Upper lobe of left lung (tissue), 4 donors: ENCODE measurements at regions not wholly inside any gene's neighbourhood (a gene's known extent, or its start where the extent isn't known, plus 50 kb on each side); places are given as distances from the start of the nearest gene placed in this dataset.
"Not testable (repeated sequence)": the region's sequence is repeated elsewhere in the genome, so short reads cannot be mapped to it uniquely, and the experiment has no call there.

Experiments
- CTCF ChIP-seq, 6 experiments: fragments of 450-650 bp in 4 of 6; fragments of 200-600 bp in 2 of 6; sonication (generic) in 2 of 6; IDR thresholded peaks; one replicate each; pipeline ENCODE4 v1.5.1; 2016 to 2019; ENCODE audit warnings: antibody characterized with exemption in 6 of 6
- EP300 ChIP-seq, 4 donors: sonication (generic); formaldehyde crosslinking; IDR thresholded peaks; one replicate each; pipeline ENCODE4 v1.5.1; 2017; ENCODE audit warnings: antibody characterized with exemption in 4 of 4, control low read depth in 2 of 4
- POLR2A ChIP-seq, 4 donors: fragments of 450-650 bp; IDR thresholded peaks; one replicate each; pipeline ENCODE4 v1.5.1; 2016 to 2017; ENCODE audit warnings: antibody characterized with exemption in 4 of 4, mild to moderate bottlenecking in 2 of 4
- POLR2AphosphoS5 ChIP-seq, 2 donors: sonication (generic); formaldehyde crosslinking; IDR thresholded peaks; one replicate each; pipeline ENCODE4 v1.5.1; 2017; ENCODE audit warnings: antibody characterized with exemption in 2 of 2

- TF ChIP-seq CTCF, POLR2A, EP300, POLR2AphosphoS5 (IDR thresholded peaks at IDR 0.05): not testable (repeated sequence)
These were observed 143.4 kb downstream of the GTF2IRD2B start for GRCh38 chr7:75235827-75236167.
